GM12875 (cell line): ENCODE measurements at regions not wholly inside any gene's neighbourhood (a gene's known extent, or its start where the extent isn't known, plus 50 kb on each side); places are given as distances from the start of the nearest gene placed in this dataset.
"Not testable (repeated sequence)": the region's sequence is repeated elsewhere in the genome, so short reads cannot be mapped to it uniquely, and the experiment has no call there.

Source experiments
- H3K4me3 ChIP-seq: one replicate; pipeline ENCODE4 v1.5.1; 2011; ENCODE audit warnings: low read depth, low read length, control low read depth
- TF ChIP-seq, protein P1 (sequence below): IDR thresholded peaks from 2 replicates; pipeline ENCODE4 v1.5.1; 2011; ENCODE audit warnings: low read depth, mild to moderate bottlenecking, control low read depth, inconsistent platforms, low read length, moderate library complexity, borderline replicate concordance; ENCODE audit not compliant: insufficient read depth

- TF ChIP-seq, protein P1, sequence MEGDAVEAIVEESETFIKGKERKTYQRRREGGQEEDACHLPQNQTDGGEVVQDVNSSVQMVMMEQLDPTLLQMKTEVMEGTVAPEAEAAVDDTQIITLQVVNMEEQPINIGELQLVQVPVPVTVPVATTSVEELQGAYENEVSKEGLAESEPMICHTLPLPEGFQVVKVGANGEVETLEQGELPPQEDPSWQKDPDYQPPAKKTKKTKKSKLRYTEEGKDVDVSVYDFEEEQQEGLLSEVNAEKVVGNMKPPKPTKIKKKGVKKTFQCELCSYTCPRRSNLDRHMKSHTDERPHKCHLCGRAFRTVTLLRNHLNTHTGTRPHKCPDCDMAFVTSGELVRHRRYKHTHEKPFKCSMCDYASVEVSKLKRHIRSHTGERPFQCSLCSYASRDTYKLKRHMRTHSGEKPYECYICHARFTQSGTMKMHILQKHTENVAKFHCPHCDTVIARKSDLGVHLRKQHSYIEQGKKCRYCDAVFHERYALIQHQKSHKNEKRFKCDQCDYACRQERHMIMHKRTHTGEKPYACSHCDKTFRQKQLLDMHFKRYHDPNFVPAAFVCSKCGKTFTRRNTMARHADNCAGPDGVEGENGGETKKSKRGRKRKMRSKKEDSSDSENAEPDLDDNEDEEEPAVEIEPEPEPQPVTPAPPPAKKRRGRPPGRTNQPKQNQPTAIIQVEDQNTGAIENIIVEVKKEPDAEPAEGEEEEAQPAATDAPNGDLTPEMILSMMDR: no peak
- H3K4me3 ChIP-seq: no peak overlapping the region
Observed at GRCh38 chr2:129011466-129012061, 692.9 kb upstream of the HS6ST1 start.

DNA sequence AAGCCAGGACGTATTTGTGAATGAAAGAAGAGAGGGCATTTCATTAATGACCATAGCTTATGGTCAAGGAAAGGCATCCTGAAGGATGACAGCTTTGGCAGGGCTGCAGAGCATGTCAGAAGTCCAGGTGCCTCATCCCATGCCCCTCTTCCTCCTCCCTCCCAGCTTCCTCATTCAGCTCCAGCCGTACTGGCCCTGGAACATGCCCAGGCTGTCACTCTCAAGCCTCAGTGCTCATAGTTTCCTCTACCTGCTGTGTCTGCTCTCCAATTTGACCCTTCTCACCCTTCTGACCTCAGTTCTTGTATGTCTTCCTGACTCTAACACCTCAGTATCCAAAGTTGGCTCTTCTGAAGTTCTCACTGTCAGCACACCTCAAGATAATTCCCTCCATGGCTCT is 695.8 kb upstream of the HS6ST1 start:
- TF ChIP-seq, protein P1: no peak
- no peak overlapping the region for H3K4me3 ChIP-seq

GRCh38 chr2:129015397-129016285 is 697.0 kb upstream of the HS6ST1 start:
- TF ChIP-seq, protein P1: no peak
- H3K4me3 ChIP-seq: no peak overlapping the region

DNA sequence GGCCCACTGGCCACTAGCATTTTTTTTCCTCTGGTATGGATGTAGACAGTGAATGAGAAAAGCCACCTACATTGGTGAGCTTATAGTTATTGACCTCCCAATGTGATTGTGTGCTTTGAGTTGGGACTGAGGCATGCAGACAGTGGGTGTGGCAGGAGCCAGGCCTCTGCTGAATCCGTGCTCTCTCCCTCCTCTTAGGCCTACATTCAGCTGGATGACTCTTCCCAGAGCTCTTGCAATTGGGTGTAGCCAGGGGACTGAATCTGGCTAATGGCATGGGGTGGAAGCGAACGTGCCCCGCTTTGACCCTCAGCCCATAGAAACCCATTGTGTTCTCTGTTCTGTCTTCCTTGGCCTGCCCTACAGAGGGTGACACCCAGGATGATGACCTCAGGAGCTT is 698.3 kb upstream of the HS6ST1 start:
- TF ChIP-seq, protein P1: no peak
- H3K4me3 ChIP-seq: no peak overlapping the region

GRCh38 chr2:129024796-129025195 is 706.1 kb upstream of the HS6ST1 start:
- TF ChIP-seq, protein P1: no peak
- no peak overlapping the region for H3K4me3 ChIP-seq

- H3K4me3 ChIP-seq: no peak overlapping the region
- TF ChIP-seq, protein P1: no peak
Observed at GRCh38 chr2:129035992-129036391, 717.3 kb upstream of the HS6ST1 start.

DNA sequence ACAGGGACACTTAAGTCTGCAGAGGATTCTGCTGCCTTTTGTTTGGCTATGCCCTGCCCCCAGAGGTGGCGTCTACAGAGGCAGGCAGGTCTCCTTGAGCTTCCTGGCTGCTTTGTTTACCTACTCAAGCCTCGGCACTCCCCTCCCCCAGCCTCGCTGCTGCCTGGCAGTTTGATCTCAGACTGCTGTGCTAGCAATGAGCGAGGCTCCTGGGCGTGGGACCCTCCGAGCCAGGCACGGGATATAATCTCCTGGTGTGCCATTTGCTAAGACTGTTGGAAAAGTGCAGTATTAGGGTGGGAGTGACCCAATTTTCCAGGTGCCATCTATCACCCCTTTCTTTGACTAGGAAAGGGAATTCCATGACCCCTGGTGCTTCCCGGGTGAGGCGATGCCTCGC is 725.0 kb upstream of the HS6ST1 start:
- H3K4me3 ChIP-seq: not testable (repeated sequence)

DNA sequence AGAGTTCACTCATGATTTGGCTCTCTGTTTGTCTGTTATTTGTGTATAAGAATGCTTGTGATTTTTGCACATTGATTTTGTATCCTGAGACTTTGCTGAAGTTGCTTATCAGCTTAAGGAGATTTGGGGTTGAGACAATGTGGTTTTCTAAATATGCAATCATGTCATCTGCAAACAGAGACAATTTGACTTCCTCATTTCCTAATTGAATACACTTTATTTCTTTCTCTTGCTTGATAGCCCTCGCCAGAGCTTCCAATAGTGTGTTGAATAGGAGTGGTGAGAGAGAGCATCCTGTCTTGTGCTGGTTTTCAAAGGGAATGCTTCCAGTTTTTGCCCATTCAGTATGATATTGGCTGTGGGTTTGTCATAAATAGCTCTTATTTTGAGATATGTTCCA is 727.8 kb upstream of the HS6ST1 start:
- H3K4me3 ChIP-seq: not testable (repeated sequence)
